GM12878 (cell line): ENCODE measurements at regions not wholly inside any gene's neighbourhood (a gene's known extent, or its start where the extent isn't known, plus 50 kb on each side); places are given as distances from the start of the nearest gene placed in this dataset.

Experiments
- ATAC-seq: fragments of 200-7000 bp; cut with Tn5 transposase; 3 replicates; pipeline ENCODE4 v1.9.1; 2020; ENCODE audit warnings: mild to moderate bottlenecking, moderate library complexity
- BruUV-seq: library from RNA; stranded (reverse); fragments of 400-500 nt; replicated peaks from 2 replicates; lab custom pipeline; 2021; lab: Mats Ljungman, UMichigan
- CTCF ChIA-PET: fragments of 300-600 bp; sonication (Branson Sonifier 250); formaldehyde crosslinking; extraction: SDS; loops from one replicate; lab custom pipeline; 2021; ENCODE audit warnings: inconsistent platforms; lab: Yijun Ruan, JAX
- POLR2A ChIA-PET: fragments of 350-600 bp; formaldehyde crosslinking; extraction: SDS; loops from one replicate; lab custom pipeline; 2021; ENCODE audit warnings: inconsistent platforms; lab: Charles Lee
- RAD21 ChIA-PET: fragments of 300-600 bp; sonication (Branson Sonifier 250); formaldehyde crosslinking; loops from one replicate; lab custom pipeline; 2023; ENCODE audit warnings: antibody characterized with exemption; ENCODE audit not compliant: unreplicated experiment; lab: Charles Lee
- SMC1A ChIA-PET: fragments of 300-600 bp; sonication (Branson Sonifier 250); formaldehyde crosslinking; loops from one replicate; lab custom pipeline; 2023; ENCODE audit not compliant: unreplicated experiment, uncharacterized antibody; lab: Charles Lee
- DNase-seq: peaks from one replicate; pipeline ENCODE4 v3.0.0-alpha.2; 2011; ENCODE audit warnings: low read depth, low spot score
- FAIRE-seq: peaks from 3 replicates; lab custom pipeline; 2011; peaks lifted over from hg19 to GRCh38; lab: Jason Lieb, UNC
- H2AFZ ChIP-seq: 2 replicates; pipeline ENCODE4 v1.6.0; 2011; ENCODE audit warnings: low read depth, low read length, control low read depth; ENCODE audit not compliant: control insufficient read depth
- H3K27ac ChIP-seq: 2 replicates; pipeline ENCODE4 v1.5.1; 2011; ENCODE audit warnings: control low read depth; ENCODE audit not compliant: control insufficient read depth, insufficient read depth
- H3K27me3 ChIP-seq, 2 experiments: replicated peaks in 1 of 2; 2 replicates each; pipeline versions ENCODE4 v1.6.0 to v1.6.1; 2011; ENCODE audit warnings: low read length in 1 of 2; ENCODE audit not compliant: control insufficient read depth in 2 of 2, insufficient read depth in 2 of 2
- H3K36me3 ChIP-seq, 2 experiments: 2 replicates each; pipeline ENCODE4 v1.5.1; 2011; ENCODE audit warnings: low read length in 1 of 2; ENCODE audit not compliant: control insufficient read depth in 2 of 2, insufficient read depth in 2 of 2
- H3K4me1 ChIP-seq: 2 replicates; pipeline ENCODE4 v1.6.1; 2011; ENCODE audit warnings: mild to moderate bottlenecking, low read length, moderate library complexity, mixed read lengths; ENCODE audit not compliant: control insufficient read depth, insufficient read depth
- H3K4me2 ChIP-seq: 2 replicates; pipeline ENCODE4 v1.6.0; 2011; ENCODE audit warnings: control low read depth; ENCODE audit not compliant: control insufficient read depth, insufficient read depth
- H3K4me3 ChIP-seq: fragments of 200-600 bp; sonication (generic); 2 replicates; pipeline ENCODE4 v1.5.1; 2016
- H3K79me2 ChIP-seq: 2 replicates; pipeline ENCODE4 v1.6.0; 2011; ENCODE audit warnings: low read length; ENCODE audit not compliant: control insufficient read depth, insufficient read depth
- H3K9ac ChIP-seq: 2 replicates; pipeline ENCODE4 v1.8.0; 2011; ENCODE audit warnings: low read length, control low read depth, mixed read lengths; ENCODE audit not compliant: control insufficient read depth, insufficient read depth
- H3K9me3 ChIP-seq: replicated peaks from 3 replicates; pipeline ENCODE4 v1.5.1; 2011; ENCODE audit warnings: mild to moderate bottlenecking, low read length; ENCODE audit not compliant: control insufficient read depth, insufficient read depth
- H4K20me1 ChIP-seq: 2 replicates; pipeline ENCODE4 v1.6.0; 2011; ENCODE audit not compliant: control insufficient read depth, insufficient read depth
- HCFC1 ChIP-seq: fragments of 150-350 bp; IDR thresholded peaks from 2 replicates; pipeline ENCODE4 v1.6.1; 2014; ENCODE audit warnings: low read length
- HDAC2 ChIP-seq: fragments of 200-600 bp; sonication (generic); IDR thresholded peaks from 2 replicates; pipeline ENCODE4 v1.6.1; 2017
- MTA2 ChIP-seq: fragments of 450-650 bp; IDR thresholded peaks from 2 replicates; pipeline ENCODE4 v1.6.1; 2016; ENCODE audit warnings: low read depth, mild to moderate bottlenecking, moderate library complexity
- NFYA ChIP-seq: IDR thresholded peaks from 2 replicates; pipeline ENCODE4 v1.6.1; 2011; ENCODE audit warnings: low read depth, mild to moderate bottlenecking, low read length, improper control_type of control experiment, borderline replicate concordance
- NR2F1 ChIP-seq: fragments of 450-650 bp; conservative IDR thresholded peaks from 2 replicates; pipeline ENCODE4 v1.6.1; 2017; ENCODE audit warnings: mild to moderate bottlenecking
- POLR2A ChIP-seq: IDR thresholded peaks from 2 replicates; pipeline ENCODE4 v1.6.1; 2011; ENCODE audit warnings: low read depth, mild to moderate bottlenecking, low read length
- POLR2AphosphoS2 ChIP-seq: IDR thresholded peaks from 2 replicates; pipeline ENCODE4 v1.6.1; 2011; ENCODE audit warnings: low read depth, mild to moderate bottlenecking, low read length, improper control_type of control experiment, moderate library complexity
- RBBP5 ChIP-seq: fragments of 200-600 bp; sonication (generic); conservative IDR thresholded peaks from 2 replicates; pipeline ENCODE4 v1.6.1; 2016
- SMAD1 ChIP-seq: fragments of 450-650 bp; IDR thresholded peaks from 2 replicates; pipeline ENCODE4 v1.6.1; 2018; ENCODE audit warnings: mild to moderate bottlenecking, low read depth; ENCODE audit not compliant: partially characterized antibody
- SPI1 ChIP-seq: IDR thresholded peaks from 2 replicates; pipeline ENCODE4 v1.6.1; 2011; ENCODE audit warnings: low read depth, mild to moderate bottlenecking, low read length, moderate library complexity, borderline replicate concordance; ENCODE audit not compliant: insufficient read depth
- SREBF2 ChIP-seq: IDR thresholded peaks from 2 replicates; pipeline ENCODE4 v1.6.1; 2012; ENCODE audit warnings: mild to moderate bottlenecking, low read length
- TCF12 ChIP-seq: IDR thresholded peaks from 2 replicates; pipeline ENCODE4 v1.6.1; 2011; ENCODE audit warnings: low read depth, mild to moderate bottlenecking, low read length
- TCF7 ChIP-seq: IDR thresholded peaks from 2 replicates; pipeline ENCODE4 v1.6.1; 2014; ENCODE audit warnings: antibody characterized with exemption, borderline replicate concordance
- YBX1 ChIP-seq: fragments of 450-650 bp; IDR thresholded peaks from 2 replicates; pipeline ENCODE4 v1.6.1; 2016; ENCODE audit warnings: antibody characterized with exemption
- YY1 ChIP-seq: IDR thresholded peaks from 2 replicates; pipeline ENCODE4 v1.6.1; 2011; ENCODE audit warnings: low read depth, mild to moderate bottlenecking, low read length
- ZZZ3 ChIP-seq: IDR thresholded peaks from 2 replicates; pipeline ENCODE4 v1.6.1; 2011; ENCODE audit warnings: low read depth; ENCODE audit not compliant: control insufficient read depth, insufficient read length
- in situ Hi-C: fragments of 300-500 bp; cut with MboI; formaldehyde crosslinking; loops from 9 replicates; pipeline ENCODE4 v1.14.3; 2018; ENCODE audit warnings: mixed read lengths
- intact Hi-C: fragments of 100-400 bp; cut with micrococcal nuclease; formaldehyde crosslinking; loops from one replicate; pipeline ENCODE4 v1.14.2; 2022; ENCODE audit not compliant: unreplicated experiment
- TF ChIP-seq, protein P1 (sequence below): fragments of 450-650 bp; conservative IDR thresholded peaks from 2 replicates; pipeline ENCODE4 v1.6.1; 2017; ENCODE audit warnings: mild to moderate bottlenecking, moderate library complexity
- TF ChIP-seq, protein P2 (sequence below): IDR thresholded peaks from 2 replicates; pipeline ENCODE4 v1.6.1; 2011; ENCODE audit warnings: borderline replicate concordance, low read depth, mild to moderate bottlenecking, moderate library complexity, mixed read lengths, low read length; ENCODE audit not compliant: insufficient read depth; ENCODE audit errors: extremely low read length
- TF ChIP-seq, protein P3 (sequence below): fragments of 450-650 bp; IDR thresholded peaks from 2 replicates; pipeline ENCODE4 v1.6.1; 2016; ENCODE audit warnings: mild to moderate bottlenecking, moderate library complexity, borderline replicate concordance

DNA sequence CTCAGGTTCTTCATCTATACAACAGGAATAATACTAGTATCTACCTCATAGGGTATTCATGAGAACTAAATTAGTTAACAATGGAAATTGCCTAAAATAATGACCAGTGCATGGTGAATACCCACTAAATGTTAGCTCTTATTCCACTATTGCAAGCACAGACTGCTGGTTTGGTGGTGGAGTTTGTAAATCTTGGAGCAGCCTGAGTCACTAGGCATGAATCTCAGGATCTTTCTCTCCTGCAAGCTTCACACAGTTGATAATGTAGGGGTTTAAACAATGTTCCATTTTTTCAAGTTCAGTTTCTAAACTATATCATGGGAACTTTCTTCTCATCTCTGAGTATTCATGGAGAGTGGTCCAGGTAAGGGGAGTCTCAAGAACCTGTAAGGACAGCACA lies 84.0 kb downstream of the OSR1 start:
- H3K27ac ChIP-seq = no peak overlapping the region
- DNase-seq = no peak
- no peaks in the 10 kb centered on the region for H3K9me3 ChIP-seq
- ChIA-PET POLR2A (interaction anchor here (0.6 kb wide), 1 partner anchor 73 kb away, joined by 3 read pairs; no protein-coding TSS in a partner anchor), RAD21 (no interaction called here), SMC1A (no interaction called here), CTCF (interaction anchor here (2.2 kb wide), 1 partner anchor 26 kb away, joined by 4 read pairs; no protein-coding TSS in a partner anchor)
- in situ Hi-C loops (no loop called here), intact Hi-C loops (no loop called here)
- H3K4me1 ChIP-seq = no peaks in the 10 kb centered on the region
- no peak overlapping the region for H3K9ac ChIP-seq
- no peaks in the 10 kb centered on the region for H3K27me3 ChIP-seq
- H3K4me2 ChIP-seq = no peak overlapping the region
- BruUV-seq = no TSS peak
- FAIRE-seq = no peak
- ATAC-seq = no peak
- TF ChIP-seq MTA2 (no peak), SMAD1 (no peak), POLR2A (no peak), TCF12 (no peak), NFYA (no peak), TCF7 (no peak), ZZZ3 (no peak), SREBF2 (no peak), RBBP5 (no peak), HCFC1 (no peak), HDAC2 (no peak), YBX1 (no peak), YY1 (no peak), SPI1 (no peak), POLR2AphosphoS2 (no peak), NR2F1 (no peak)
- TF ChIP-seq, protein P1, sequence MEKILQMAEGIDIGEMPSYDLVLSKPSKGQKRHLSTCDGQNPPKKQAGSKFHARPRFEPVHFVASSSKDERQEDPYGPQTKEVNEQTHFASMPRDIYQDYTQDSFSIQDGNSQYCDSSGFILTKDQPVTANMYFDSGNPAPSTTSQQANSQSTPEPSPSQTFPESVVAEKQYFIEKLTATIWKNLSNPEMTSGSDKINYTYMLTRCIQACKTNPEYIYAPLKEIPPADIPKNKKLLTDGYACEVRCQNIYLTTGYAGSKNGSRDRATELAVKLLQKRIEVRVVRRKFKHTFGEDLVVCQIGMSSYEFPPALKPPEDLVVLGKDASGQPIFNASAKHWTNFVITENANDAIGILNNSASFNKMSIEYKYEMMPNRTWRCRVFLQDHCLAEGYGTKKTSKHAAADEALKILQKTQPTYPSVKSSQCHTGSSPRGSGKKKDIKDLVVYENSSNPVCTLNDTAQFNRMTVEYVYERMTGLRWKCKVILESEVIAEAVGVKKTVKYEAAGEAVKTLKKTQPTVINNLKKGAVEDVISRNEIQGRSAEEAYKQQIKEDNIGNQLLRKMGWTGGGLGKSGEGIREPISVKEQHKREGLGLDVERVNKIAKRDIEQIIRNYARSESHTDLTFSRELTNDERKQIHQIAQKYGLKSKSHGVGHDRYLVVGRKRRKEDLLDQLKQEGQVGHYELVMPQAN = no peak
- TF ChIP-seq, protein P2, sequence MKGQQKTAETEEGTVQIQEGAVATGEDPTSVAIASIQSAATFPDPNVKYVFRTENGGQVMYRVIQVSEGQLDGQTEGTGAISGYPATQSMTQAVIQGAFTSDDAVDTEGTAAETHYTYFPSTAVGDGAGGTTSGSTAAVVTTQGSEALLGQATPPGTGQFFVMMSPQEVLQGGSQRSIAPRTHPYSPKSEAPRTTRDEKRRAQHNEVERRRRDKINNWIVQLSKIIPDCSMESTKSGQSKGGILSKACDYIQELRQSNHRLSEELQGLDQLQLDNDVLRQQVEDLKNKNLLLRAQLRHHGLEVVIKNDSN = no peak
- TF ChIP-seq, protein P3, sequence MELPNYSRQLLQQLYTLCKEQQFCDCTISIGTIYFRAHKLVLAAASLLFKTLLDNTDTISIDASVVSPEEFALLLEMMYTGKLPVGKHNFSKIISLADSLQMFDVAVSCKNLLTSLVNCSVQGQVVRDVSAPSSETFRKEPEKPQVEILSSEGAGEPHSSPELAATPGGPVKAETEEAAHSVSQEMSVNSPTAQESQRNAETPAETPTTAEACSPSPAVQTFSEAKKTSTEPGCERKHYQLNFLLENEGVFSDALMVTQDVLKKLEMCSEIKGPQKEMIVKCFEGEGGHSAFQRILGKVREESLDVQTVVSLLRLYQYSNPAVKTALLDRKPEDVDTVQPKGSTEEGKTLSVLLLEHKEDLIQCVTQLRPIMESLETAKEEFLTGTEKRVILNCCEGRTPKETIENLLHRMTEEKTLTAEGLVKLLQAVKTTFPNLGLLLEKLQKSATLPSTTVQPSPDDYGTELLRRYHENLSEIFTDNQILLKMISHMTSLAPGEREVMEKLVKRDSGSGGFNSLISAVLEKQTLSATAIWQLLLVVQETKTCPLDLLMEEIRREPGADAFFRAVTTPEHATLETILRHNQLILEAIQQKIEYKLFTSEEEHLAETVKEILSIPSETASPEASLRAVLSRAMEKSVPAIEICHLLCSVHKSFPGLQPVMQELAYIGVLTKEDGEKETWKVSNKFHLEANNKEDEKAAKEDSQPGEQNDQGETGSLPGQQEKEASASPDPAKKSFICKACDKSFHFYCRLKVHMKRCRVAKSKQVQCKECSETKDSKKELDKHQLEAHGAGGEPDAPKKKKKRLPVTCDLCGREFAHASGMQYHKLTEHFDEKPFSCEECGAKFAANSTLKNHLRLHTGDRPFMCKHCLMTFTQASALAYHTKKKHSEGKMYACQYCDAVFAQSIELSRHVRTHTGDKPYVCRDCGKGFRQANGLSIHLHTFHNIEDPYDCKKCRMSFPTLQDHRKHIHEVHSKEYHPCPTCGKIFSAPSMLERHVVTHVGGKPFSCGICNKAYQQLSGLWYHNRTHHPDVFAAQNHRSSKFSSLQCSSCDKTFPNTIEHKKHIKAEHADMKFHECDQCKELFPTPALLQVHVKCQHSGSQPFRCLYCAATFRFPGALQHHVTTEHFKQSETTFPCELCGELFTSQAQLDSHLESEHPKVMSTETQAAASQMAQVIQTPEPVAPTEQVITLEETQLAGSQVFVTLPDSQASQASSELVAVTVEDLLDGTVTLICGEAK = no peak
- TF ChIP-seq, all 136 proteins: peak for 0
- no peaks in the 10 kb centered on the region for H3K36me3 ChIP-seq
- no peaks in the 10 kb centered on the region for H4K20me1 ChIP-seq
- H3K79me2 ChIP-seq = no peaks in the 10 kb centered on the region
- H2AFZ ChIP-seq = no peak overlapping the region
- no peak overlapping the region for H3K4me3 ChIP-seq
